ENCODE measurements at regions not wholly inside any gene's neighbourhood (a gene's known extent, or its start where the extent isn't known, plus 50 kb on each side); places are given as distances from the start of the nearest gene placed in this dataset.

GRCh38 chr9:121568343-121569265, 69.0 kb upstream of the GGTA1 start:
- no peak for DNase-seq (ENCODE audit: low read depth in 2 of 3, low spot score in 1 of 3)

- no peak for DNase-seq (ENCODE audit: low read depth in 2 of 3, low spot score in 1 of 3)
Measured at GRCh38 chr9:121569266-121569648, 69.6 kb upstream of the GGTA1 start.

- DNase-seq (ENCODE audit: low read depth in 2 of 3, low spot score in 1 of 3): no peak
Measured at GRCh38 chr9:121572581-121572980, 72.9 kb upstream of the GGTA1 start.

- DNase-seq (ENCODE audit: low read depth in 2 of 3, low spot score in 1 of 3): no peak
Measured at GRCh38 chr9:121573717-121574485, 74.3 kb upstream of the GGTA1 start.

GRCh38 chr9:121574774-121575519, 75.3 kb upstream of the GGTA1 start:
- no peak for DNase-seq (ENCODE audit: low read depth in 2 of 3, low spot score in 1 of 3)

- no peak for DNase-seq (ENCODE audit: low read depth in 2 of 3, low spot score in 1 of 3)
Measured at GRCh38 chr9:121576281-121577075, 75.0 kb upstream of the DAB2IP start.

- DNase-seq (ENCODE audit: low read depth in 2 of 3, low spot score in 1 of 3): no peak
Measured at GRCh38 chr9:121577166-121577565, 74.3 kb upstream of the DAB2IP start.

GRCh38 chr9:121577572-121577971, 73.9 kb upstream of the DAB2IP start:
- no peak for DNase-seq (ENCODE audit: low read depth in 2 of 3, low spot score in 1 of 3)

- DNase-seq (ENCODE audit: low read depth in 2 of 3, low spot score in 1 of 3): no peak
Measured at GRCh38 chr9:121581786-121582600, 69.4 kb upstream of the DAB2IP start.

- DNase-seq (ENCODE audit: low read depth in 2 of 3, low spot score in 1 of 3): no peak
Measured at GRCh38 chr9:121582641-121583040, 68.8 kb upstream of the DAB2IP start.

- no peak for DNase-seq (ENCODE audit: low read depth in 2 of 3, low spot score in 1 of 3)
Measured at GRCh38 chr9:121584421-121584820, 67.0 kb upstream of the DAB2IP start.

- no peak for DNase-seq (ENCODE audit: low read depth in 2 of 3, low spot score in 1 of 3)
Measured at GRCh38 chr9:121587863-121588262, 63.6 kb upstream of the DAB2IP start.

GRCh38 chr9:121589986-121590385, 61.4 kb upstream of the DAB2IP start:
- DNase-seq (ENCODE audit: low read depth in 2 of 3, low spot score in 1 of 3): no peak

GRCh38 chr9:121592265-121592664, 59.2 kb upstream of the DAB2IP start:
- DNase-seq (ENCODE audit: low read depth in 2 of 3, low spot score in 1 of 3): no peak

- DNase-seq (ENCODE audit: low read depth in 2 of 3, low spot score in 1 of 3): no peak
Measured at GRCh38 chr9:121593066-121593465, 58.4 kb upstream of the DAB2IP start.

- no peak for DNase-seq (ENCODE audit: low read depth in 2 of 3, low spot score in 1 of 3)
Measured at GRCh38 chr9:121596515-121596914, 54.9 kb upstream of the DAB2IP start.

GRCh38 chr9:121597698-121598166, 53.7 kb upstream of the DAB2IP start:
- no peak for DNase-seq (ENCODE audit: low read depth in 2 of 3, low spot score in 1 of 3)

GRCh38 chr9:121598167-121598964, 53.1 kb upstream of the DAB2IP start:
- DNase-seq (ENCODE audit: low read depth in 2 of 3, low spot score in 1 of 3): no peak
